ENCODE measurements at regions not wholly inside any gene's neighbourhood (a gene's known extent, or its start where the extent isn't known, plus 50 kb on each side); places are given as distances from the start of the nearest gene placed in this dataset.

GRCh38 chr13:75231235-75231634 lies 250.7 kb downstream of the TBC1D4 start:
- no peak for TF ChIP-seq ZNF274 (IDR thresholded peaks at IDR 0.05; ENCODE audit: low read depth, low read length)
- no peak overlapping the region for H3K4me3 ChIP-seq (ENCODE audit: low read length)

GRCh38 chr13:75226733-75227435 lies 255.1 kb downstream of the TBC1D4 start:
- no peak overlapping the region for H3K4me3 ChIP-seq (ENCODE audit: low read length)
- no peak for TF ChIP-seq ZNF274 (IDR thresholded peaks at IDR 0.05; ENCODE audit: low read depth, low read length)

- no peak overlapping the region for H3K4me3 ChIP-seq (ENCODE audit: low read length)
- no peak for TF ChIP-seq ZNF274 (IDR thresholded peaks at IDR 0.05; ENCODE audit: low read depth, low read length)
These were observed 255.9 kb downstream of the TBC1D4 start for GRCh38 chr13:75226092-75226491.

- no peak overlapping the region for H3K4me3 ChIP-seq (ENCODE audit: low read length)
- TF ChIP-seq ZNF274 (IDR thresholded peaks at IDR 0.05; ENCODE audit: low read depth, low read length): no peak
These were observed 256.5 kb downstream of the TBC1D4 start for GRCh38 chr13:75225288-75226032.

GRCh38 chr13:75224053-75224742 lies 257.8 kb downstream of the TBC1D4 start:
- TF ChIP-seq ZNF274 (IDR thresholded peaks at IDR 0.05; ENCODE audit: low read depth, low read length): no peak
- no peak overlapping the region for H3K4me3 ChIP-seq (ENCODE audit: low read length)

- H3K4me3 ChIP-seq (ENCODE audit: low read length): no peak overlapping the region
- no peak for TF ChIP-seq ZNF274 (IDR thresholded peaks at IDR 0.05; ENCODE audit: low read depth, low read length)
These were observed 259.9 kb downstream of the TBC1D4 start for GRCh38 chr13:75222031-75222430.

- TF ChIP-seq ZNF274 (IDR thresholded peaks at IDR 0.05; ENCODE audit: low read depth, low read length): no peak
- H3K4me3 ChIP-seq (ENCODE audit: low read length): no peak overlapping the region
These were observed 261.1 kb downstream of the TBC1D4 start for GRCh38 chr13:75220861-75221260.

GRCh38 chr13:75220238-75220542 lies 261.8 kb downstream of the TBC1D4 start:
- no peak for TF ChIP-seq ZNF274 (IDR thresholded peaks at IDR 0.05; ENCODE audit: low read depth, low read length)
- H3K4me3 ChIP-seq (ENCODE audit: low read length): no peak overlapping the region

- 0 out of 2 replicates have a peak overlapping the region, but pooled peaks have one; percentile 13 for H3K4me3 ChIP-seq (ENCODE audit: low read length)
- no peak for TF ChIP-seq ZNF274 (IDR thresholded peaks at IDR 0.05; ENCODE audit: low read depth, low read length)
These were observed 262.3 kb downstream of the TBC1D4 start for GRCh38 chr13:75219479-75220237.

GRCh38 chr13:75217949-75218348 lies 264.0 kb downstream of the TBC1D4 start:
- no peak overlapping the region for H3K4me3 ChIP-seq (ENCODE audit: low read length)
- TF ChIP-seq ZNF274 (IDR thresholded peaks at IDR 0.05; ENCODE audit: low read depth, low read length): no peak

GRCh38 chr13:75216038-75216437 lies 265.9 kb downstream of the TBC1D4 start:
- no peak overlapping the region for H3K4me3 ChIP-seq (ENCODE audit: low read length)
- TF ChIP-seq ZNF274 (IDR thresholded peaks at IDR 0.05; ENCODE audit: low read depth, low read length): no peak

GRCh38 chr13:75214846-75215245 lies 267.1 kb downstream of the TBC1D4 start:
- TF ChIP-seq ZNF274 (IDR thresholded peaks at IDR 0.05; ENCODE audit: low read depth, low read length): no peak
- no peak overlapping the region for H3K4me3 ChIP-seq (ENCODE audit: low read length)

GRCh38 chr13:75202981-75203380 lies 279.0 kb downstream of the TBC1D4 start:
- TF ChIP-seq ZNF274 (IDR thresholded peaks at IDR 0.05; ENCODE audit: low read depth, low read length): no peak
- H3K4me3 ChIP-seq (ENCODE audit: low read length): no peak overlapping the region

GRCh38 chr13:75197803-75198202 lies 284.2 kb downstream of the TBC1D4 start:
- no peak for TF ChIP-seq ZNF274 (IDR thresholded peaks at IDR 0.05; ENCODE audit: low read depth, low read length)
- H3K4me3 ChIP-seq (ENCODE audit: low read length): no peak overlapping the region
